ENCODE measurements at regions not wholly inside any gene's neighbourhood (a gene's known extent, or its start where the extent isn't known, plus 50 kb on each side); places are given as distances from the start of the nearest gene placed in this dataset.
"Not testable (repeated sequence)": the region's sequence is repeated elsewhere in the genome, so short reads cannot be mapped to it uniquely, and the experiment has no call there.

DNA sequence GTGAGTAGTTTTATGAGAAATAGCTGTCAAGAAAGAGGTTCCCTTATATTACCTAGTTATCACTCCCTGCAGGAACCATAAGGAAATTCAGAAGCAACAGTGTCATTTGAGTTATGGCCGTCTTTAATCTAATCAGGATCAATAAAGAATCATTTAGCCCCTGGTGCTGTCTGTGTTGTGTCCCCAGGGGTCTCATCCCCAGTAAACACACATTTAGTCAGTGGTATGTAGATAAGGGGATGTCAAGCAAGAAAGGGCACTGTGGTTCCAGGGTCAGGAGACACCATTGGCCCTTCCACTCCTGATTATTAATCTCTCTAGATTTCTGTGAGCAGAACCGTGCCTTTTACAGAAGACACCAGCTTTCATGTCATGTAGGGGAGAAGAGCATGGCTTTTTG lies 158.0 kb upstream of the SEMA6A start:
- no peak overlapping the region for H3K4me3 ChIP-seq
- ATAC-seq (no peak), DNase-seq (no peak)
- intact Hi-C loops (cut with DNase I): no loop called here
- peaks cover 8% of the 10 kb centered on the region for H3K4me1 ChIP-seq
- TF ChIP-seq, protein P1, sequence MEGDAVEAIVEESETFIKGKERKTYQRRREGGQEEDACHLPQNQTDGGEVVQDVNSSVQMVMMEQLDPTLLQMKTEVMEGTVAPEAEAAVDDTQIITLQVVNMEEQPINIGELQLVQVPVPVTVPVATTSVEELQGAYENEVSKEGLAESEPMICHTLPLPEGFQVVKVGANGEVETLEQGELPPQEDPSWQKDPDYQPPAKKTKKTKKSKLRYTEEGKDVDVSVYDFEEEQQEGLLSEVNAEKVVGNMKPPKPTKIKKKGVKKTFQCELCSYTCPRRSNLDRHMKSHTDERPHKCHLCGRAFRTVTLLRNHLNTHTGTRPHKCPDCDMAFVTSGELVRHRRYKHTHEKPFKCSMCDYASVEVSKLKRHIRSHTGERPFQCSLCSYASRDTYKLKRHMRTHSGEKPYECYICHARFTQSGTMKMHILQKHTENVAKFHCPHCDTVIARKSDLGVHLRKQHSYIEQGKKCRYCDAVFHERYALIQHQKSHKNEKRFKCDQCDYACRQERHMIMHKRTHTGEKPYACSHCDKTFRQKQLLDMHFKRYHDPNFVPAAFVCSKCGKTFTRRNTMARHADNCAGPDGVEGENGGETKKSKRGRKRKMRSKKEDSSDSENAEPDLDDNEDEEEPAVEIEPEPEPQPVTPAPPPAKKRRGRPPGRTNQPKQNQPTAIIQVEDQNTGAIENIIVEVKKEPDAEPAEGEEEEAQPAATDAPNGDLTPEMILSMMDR (IDR thresholded peaks at IDR 0.05): no peak
- H3K36me3 ChIP-seq: no peaks in the 10 kb centered on the region
- H3K27ac ChIP-seq: no peak overlapping the region
- no peaks in the 10 kb centered on the region for H3K27me3 ChIP-seq
- no peaks in the 10 kb centered on the region for H3K9me3 ChIP-seq

- H3K27me3 ChIP-seq: no peaks in the 10 kb centered on the region
- DNase-seq (no peak), ATAC-seq (no peak)
- TF ChIP-seq, protein P1 (IDR thresholded peaks at IDR 0.05): no peak
- no peak overlapping the region for H3K27ac ChIP-seq
- H3K9me3 ChIP-seq: no peaks in the 10 kb centered on the region
- intact Hi-C loops (cut with DNase I): no loop called here
- peaks cover 8% of the 10 kb centered on the region for H3K4me1 ChIP-seq
- no peaks in the 10 kb centered on the region for H3K36me3 ChIP-seq
- H3K4me3 ChIP-seq: no peak overlapping the region
Measured at GRCh38 chr5:116731432-116731831, 156.8 kb upstream of the SEMA6A start.

DNA sequence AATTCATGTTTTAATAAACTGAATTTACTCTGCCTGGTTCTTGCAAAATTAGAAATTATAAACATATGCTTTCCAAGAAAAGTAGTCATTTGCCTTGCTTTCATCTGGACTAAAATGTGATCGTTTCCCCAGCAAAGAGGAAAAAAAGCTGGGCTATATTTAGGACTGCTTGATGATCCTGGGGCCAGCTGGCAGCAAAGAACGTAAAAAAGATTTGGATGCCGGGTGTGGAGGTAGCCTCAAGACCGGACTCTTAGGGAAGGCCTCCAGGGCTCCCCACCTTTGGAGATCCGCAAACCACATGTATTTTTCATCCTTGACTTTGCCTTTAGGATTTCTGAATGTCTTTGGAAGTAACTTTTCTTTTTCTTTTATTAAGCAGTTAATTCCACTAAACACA lies 156.1 kb upstream of the SEMA6A start:
- peaks cover 8% of the 10 kb centered on the region for H3K4me1 ChIP-seq

DNA sequence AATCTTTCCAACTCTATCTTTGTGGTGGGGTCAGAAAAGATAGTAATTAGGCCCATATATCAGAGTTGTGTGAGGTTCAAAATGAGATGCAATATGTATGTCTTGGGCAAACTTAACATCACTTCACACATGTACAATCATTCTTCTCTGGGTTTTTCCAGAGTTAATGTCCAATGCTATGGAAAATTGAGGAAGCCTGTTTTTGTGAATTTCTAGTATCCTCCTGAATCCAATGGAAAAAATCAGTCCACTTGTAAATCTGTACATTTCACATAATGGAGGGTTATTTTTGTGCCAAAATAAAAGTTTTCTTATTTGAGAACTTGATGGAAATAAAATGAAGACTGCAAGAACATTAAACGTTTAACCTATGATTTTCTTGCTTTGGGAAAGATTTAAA lies 155.6 kb upstream of the SEMA6A start:
- H3K27ac ChIP-seq: no peak overlapping the region
- DNase-seq: no peak
- intact Hi-C loops (cut with DNase I): no loop called here
- TF ChIP-seq, protein P1 (IDR thresholded peaks at IDR 0.05): no peak
- H3K9me3 ChIP-seq: no peaks in the 10 kb centered on the region
- peaks cover 8% of the 10 kb centered on the region for H3K4me1 ChIP-seq
- ATAC-seq: no peak
- H3K4me3 ChIP-seq: no peak overlapping the region
- H3K27me3 ChIP-seq: no peaks in the 10 kb centered on the region
- H3K36me3 ChIP-seq: no peaks in the 10 kb centered on the region

More for the DNA sequence above, 156.1 kb upstream of the SEMA6A start:
- no peak for DNase-seq
- intact Hi-C loops (cut with DNase I): no loop called here
- H3K27ac ChIP-seq: no peak overlapping the region
- H3K36me3 ChIP-seq: no peaks in the 10 kb centered on the region
- no peak for ATAC-seq
- H3K27me3 ChIP-seq: no peaks in the 10 kb centered on the region
- H3K9me3 ChIP-seq: no peaks in the 10 kb centered on the region
- no peak overlapping the region for H3K4me3 ChIP-seq
- TF ChIP-seq, protein P1 (IDR thresholded peaks at IDR 0.05): no peak

DNA sequence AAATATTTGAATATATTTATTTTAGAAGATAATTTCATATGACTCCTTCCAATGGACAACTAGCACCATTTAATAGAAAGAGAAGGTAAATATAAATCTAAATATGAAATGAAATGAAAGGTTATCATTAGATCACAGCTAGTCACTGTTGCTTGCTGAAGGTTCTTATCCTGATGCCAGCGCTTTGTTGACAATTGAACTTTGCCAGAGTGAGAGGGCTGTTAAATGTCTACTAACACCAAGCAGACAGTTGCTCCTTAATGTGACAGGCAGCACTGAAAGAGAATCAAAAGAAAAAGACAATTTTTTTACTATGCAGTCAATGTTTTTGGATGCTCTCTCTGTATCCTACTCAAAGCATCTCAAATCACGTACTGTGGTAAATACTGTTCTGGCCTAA lies 152.6 kb upstream of the SEMA6A start:
- no peak for DNase-seq
- ATAC-seq: no peak
- no peak overlapping the region for H3K4me3 ChIP-seq

DNA sequence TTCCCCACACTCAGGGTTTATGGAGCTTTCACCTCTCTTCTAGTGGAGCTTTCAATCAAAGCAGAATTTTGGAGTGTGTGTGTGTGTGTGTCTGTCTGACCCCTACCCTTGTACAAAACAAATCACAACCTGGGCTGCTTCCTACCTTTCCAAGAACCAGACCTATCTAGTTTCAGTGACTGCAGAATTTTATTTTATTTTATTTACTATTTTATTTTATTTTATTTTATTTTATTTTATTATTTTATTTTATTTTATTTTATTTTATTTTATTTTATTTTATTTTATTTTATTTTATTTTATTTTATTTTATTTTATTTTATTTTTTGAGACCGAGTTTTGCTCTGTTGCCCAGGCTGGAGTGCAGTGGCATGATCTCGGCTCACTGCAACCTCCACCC lies 151.6 kb upstream of the SEMA6A start:
- H3K4me3 ChIP-seq; intact Hi-C loops (cut with DNase I); DNase-seq; H3K27me3 ChIP-seq; ATAC-seq; H3K4me1 ChIP-seq; H3K36me3 ChIP-seq; H3K27ac ChIP-seq; H3K9me3 ChIP-seq: not testable (repeated sequence)

More for the DNA sequence above, 152.6 kb upstream of the SEMA6A start:
- intact Hi-C loops (cut with DNase I): no loop called here
- Histone ChIP-seq H3K36me3 (no peaks in the 10 kb centered on the region), H3K4me1 (no peaks in the 10 kb centered on the region), H3K27me3 (no peaks in the 10 kb centered on the region), H3K27ac (no peak overlapping the region), H3K9me3 (no peaks in the 10 kb centered on the region)
- TF ChIP-seq, protein P1 (IDR thresholded peaks at IDR 0.05): no peak
